ENCODE measurements at regions not wholly inside any gene's neighbourhood (a gene's known extent, or its start where the extent isn't known, plus 50 kb on each side); places are given as distances from the start of the nearest gene placed in this dataset.
"Not testable (repeated sequence)": the region's sequence is repeated elsewhere in the genome, so short reads cannot be mapped to it uniquely, and the experiment has no call there.

GRCh38 chr3:184496933-184497332, 64.7 kb upstream of the EPHB3 start:
- no peaks in the 10 kb centered on the region for H3K36me3 ChIP-seq

GRCh38 chr3:184497804-184498203, 63.8 kb upstream of the EPHB3 start:
- H3K9me3 ChIP-seq, result no peaks in the 10 kb centered on the region
- no peaks in the 10 kb centered on the region for H3K36me3 ChIP-seq
- DNase-seq (no peak), ATAC-seq (no peak)
- no peak overlapping the region for H3K4me3 ChIP-seq
- no peak overlapping the region for H3K27ac ChIP-seq
- peaks cover 15% of the 10 kb centered on the region for H3K27me3 ChIP-seq
- no peaks in the 10 kb centered on the region for H3K4me1 ChIP-seq
- TF ChIP-seq CTCF (IDR thresholded peaks at IDR 0.05), result no peak
- intact Hi-C loops (cut with DNase I), result no loop called here

More at GRCh38 chr3:184496933-184497332, 64.7 kb upstream of the EPHB3 start:
- H3K27me3 ChIP-seq, result peaks cover 21% of the 10 kb centered on the region
- intact Hi-C loops (cut with DNase I), result no loop called here
- no peak for ATAC-seq
- no peaks in the 10 kb centered on the region for H3K4me1 ChIP-seq
- no peak for DNase-seq
- no peaks in the 10 kb centered on the region for H3K9me3 ChIP-seq
- no peak overlapping the region for H3K27ac ChIP-seq
- TF ChIP-seq CTCF (IDR thresholded peaks at IDR 0.05), result no peak
- H3K4me3 ChIP-seq, result no peak overlapping the region

GRCh38 chr3:184498986-184499606, 62.5 kb upstream of the EPHB3 start:
- intact Hi-C loops (cut with DNase I), result no loop called here
- Histone ChIP-seq H3K36me3 (no peaks in the 10 kb centered on the region), H3K9me3 (no peaks in the 10 kb centered on the region), H3K4me3 (no peak overlapping the region), H3K27me3 (peaks cover 12% of the 10 kb centered on the region), H3K27ac (no peak overlapping the region), H3K4me1 (no peaks in the 10 kb centered on the region)
- ATAC-seq (no peak), DNase-seq (no peak)
- no peak for TF ChIP-seq CTCF (IDR thresholded peaks at IDR 0.05)

- no peak for TF ChIP-seq CTCF (IDR thresholded peaks at IDR 0.05)
- no peak for ATAC-seq
- intact Hi-C loops (cut with DNase I), result no loop called here
Observed at GRCh38 chr3:184500344-184500923, 61.2 kb upstream of the EPHB3 start.

GRCh38 chr3:184502123-184502667, 59.4 kb upstream of the EPHB3 start:
- ATAC-seq, result no peak
- no peaks in the 10 kb centered on the region for H3K4me1 ChIP-seq
- TF ChIP-seq CTCF (IDR thresholded peaks at IDR 0.05), result no peak
- H3K27me3 ChIP-seq, result peaks cover 4% of the 10 kb centered on the region
- intact Hi-C loops (cut with DNase I), result no loop called here
- DNase-seq, result no peak
- H3K4me3 ChIP-seq, result no peak overlapping the region
- H3K9me3 ChIP-seq, result no peaks in the 10 kb centered on the region
- no peak overlapping the region for H3K27ac ChIP-seq
- no peaks in the 10 kb centered on the region for H3K36me3 ChIP-seq

More at GRCh38 chr3:184500344-184500923, 61.2 kb upstream of the EPHB3 start:
- H3K27ac ChIP-seq, result no peak overlapping the region
- H3K27me3 ChIP-seq, result peaks cover 4% of the 10 kb centered on the region
- H3K4me1 ChIP-seq, result no peaks in the 10 kb centered on the region
- DNase-seq, result no peak
- H3K9me3 ChIP-seq, result no peaks in the 10 kb centered on the region
- H3K36me3 ChIP-seq, result no peaks in the 10 kb centered on the region
- no peak overlapping the region for H3K4me3 ChIP-seq

- H3K27me3 ChIP-seq; intact Hi-C loops (cut with DNase I); DNase-seq; H3K4me3 ChIP-seq; H3K9me3 ChIP-seq; H3K4me1 ChIP-seq; H3K27ac ChIP-seq; ATAC-seq; H3K36me3 ChIP-seq: not testable (repeated sequence)
Observed at GRCh38 chr3:184502841-184503240, 58.7 kb upstream of the EPHB3 start.
